Esophagus muscularis mucosa (tissue), 4 donors: ENCODE measurements at regions not wholly inside any gene's neighbourhood (a gene's known extent, or its start where the extent isn't known, plus 50 kb on each side); places are given as distances from the start of the nearest gene placed in this dataset.

Source experiments
- CTCF ChIP-seq, 3 experiments: fragments of 200-600 bp in 2 of 3; fragments of 450-650 bp in 1 of 3; sonication (generic) in 2 of 3; IDR thresholded peaks; one replicate each; pipeline ENCODE4 v1.5.1; 2017 to 2019; ENCODE audit warnings: antibody characterized with exemption in 3 of 3, mild to moderate bottlenecking in 2 of 3, moderate library complexity in 1 of 3
- EP300 ChIP-seq: sonication (generic); formaldehyde crosslinking; IDR thresholded peaks from one replicate; pipeline ENCODE4 v1.6.1; 2017; ENCODE audit warnings: antibody characterized with exemption
- POLR2AphosphoS5 ChIP-seq, 2 donors: sonication (generic); formaldehyde crosslinking; IDR thresholded peaks; one replicate each; pipeline ENCODE4 v1.6.1; 2017; ENCODE audit warnings: antibody characterized with exemption in 2 of 2

- TF ChIP-seq CTCF (IDR thresholded peaks at IDR 0.05): no peak
- no peak for TF ChIP-seq POLR2AphosphoS5 (IDR thresholded peaks at IDR 0.05)
- no peak for TF ChIP-seq EP300
Observed at GRCh38 chr10:101289541-101289940, 60.3 kb upstream of the LBX1 start.
